ENCODE measurements at regions not wholly inside any gene's neighbourhood (a gene's known extent, or its start where the extent isn't known, plus 50 kb on each side); places are given as distances from the start of the nearest gene placed in this dataset.

GRCh38 chr4:62881901-62882300 lies 1527.3 kb downstream of the TECRL start:
- TF ChIP-seq CEBPB (IDR thresholded peaks at IDR 0.05; ENCODE audit: low read depth, low read length): no peak
- TF ChIP-seq CTCF (conservative IDR thresholded peaks at IDR 0.05; ENCODE audit: low read depth, low read length): no peak
- no peak for TF ChIP-seq MXI1 (IDR thresholded peaks at IDR 0.05; ENCODE audit: borderline replicate concordance, low read depth, low read length)
- no peak for TF ChIP-seq POLR2A (IDR thresholded peaks at IDR 0.05; ENCODE audit: low read depth, low read length)
- no peak for TF ChIP-seq USF2 (IDR thresholded peaks at IDR 0.05; ENCODE audit: low read depth, low read length)
- TF ChIP-seq RFX5 (IDR thresholded peaks at IDR 0.05; ENCODE audit: low read depth, low read length): no peak
- TF ChIP-seq MAZ (IDR thresholded peaks at IDR 0.05; ENCODE audit: borderline replicate concordance, low read depth, low read length): no peak
- TF ChIP-seq NFE2L2 (IDR thresholded peaks at IDR 0.05; ENCODE audit: low read depth, low read length): no peak
- no peak for TF ChIP-seq SMC3 (IDR thresholded peaks at IDR 0.05; ENCODE audit: low read depth, low read length)
- TF ChIP-seq FOS (IDR thresholded peaks at IDR 0.05; ENCODE audit: low read depth, low read length): no peak
- no peak for TF ChIP-seq MAFK (IDR thresholded peaks at IDR 0.05; ENCODE audit: low read depth, low read length)

All from IMR-90 (cell line).